MM.1S (cell line): ENCODE measurements at regions not wholly inside any gene's neighbourhood (a gene's known extent, or its start where the extent isn't known, plus 50 kb on each side); places are given as distances from the start of the nearest gene placed in this dataset.

Source experiments
- DNase-seq: peaks from one replicate; pipeline ENCODE4 v3.0.0-alpha.2; 2015
- H2AFZ ChIP-seq: fragments of 300-600 bp; sonication (generic); 2 replicates; pipeline ENCODE4 v1.6.0; 2016; ENCODE audit warnings: antibody characterized with exemption, low read length
- H3F3A ChIP-seq: fragments of 300-600 bp; sonication (generic); 2 replicates; pipeline ENCODE4 v1.6.1; 2016; ENCODE audit warnings: mild to moderate bottlenecking, antibody characterized with exemption, low read length, moderate library complexity, mixed read lengths; ENCODE audit not compliant: insufficient read depth
- H3K27ac ChIP-seq: fragments of 300-600 bp; sonication (generic); 2 replicates; pipeline ENCODE4 v1.5.1; 2016; ENCODE audit warnings: mild to moderate bottlenecking, low read length
- H3K27me3 ChIP-seq: fragments of 300-600 bp; sonication (generic); replicated peaks from 2 replicates; pipeline ENCODE4 v1.6.0; 2016; ENCODE audit warnings: low read length; ENCODE audit not compliant: insufficient read depth
- H3K36me3 ChIP-seq: fragments of 300-600 bp; sonication (generic); replicated peaks from 2 replicates; pipeline ENCODE4 v1.6.1; 2016; ENCODE audit warnings: mild to moderate bottlenecking, low read length, mixed read lengths; ENCODE audit not compliant: insufficient read depth
- H3K4me1 ChIP-seq: fragments of 300-600 bp; sonication (generic); 2 replicates; pipeline ENCODE4 v1.6.1; 2016; ENCODE audit warnings: low read length, mixed read lengths
- H3K4me2 ChIP-seq: fragments of 300-600 bp; sonication (generic); 2 replicates; pipeline ENCODE4 v1.6.0; 2016; ENCODE audit warnings: low read depth, low read length
- H3K4me3 ChIP-seq: fragments of 300-600 bp; sonication (generic); 2 replicates; pipeline ENCODE4 v1.5.1; 2016; ENCODE audit warnings: low read length, mixed read lengths
- H3K79me2 ChIP-seq: fragments of 300-600 bp; sonication (generic); 2 replicates; pipeline ENCODE4 v1.6.1; 2016; ENCODE audit warnings: mixed run types, low read length, mixed read lengths
- H3K9ac ChIP-seq: fragments of 300-600 bp; sonication (generic); 2 replicates; pipeline ENCODE4 v1.6.1; 2016; ENCODE audit warnings: low read length, mixed read lengths
- H3K9me2 ChIP-seq: fragments of 300-600 bp; sonication (generic); replicated peaks from 2 replicates; pipeline ENCODE4 v1.6.1; 2016; ENCODE audit warnings: mild to moderate bottlenecking, low read length, mixed read lengths; ENCODE audit not compliant: insufficient read depth
- H3K9me3 ChIP-seq: fragments of 300-600 bp; sonication (generic); replicated peaks from 2 replicates; pipeline ENCODE4 v1.6.1; 2016; ENCODE audit warnings: mild to moderate bottlenecking, low read length, mixed read lengths; ENCODE audit not compliant: insufficient read depth
- H4K20me1 ChIP-seq: fragments of 300-600 bp; sonication (generic); 2 replicates; pipeline ENCODE4 v1.6.1; 2016; ENCODE audit warnings: mild to moderate bottlenecking, low read length, moderate library complexity, mixed read lengths; ENCODE audit not compliant: insufficient read depth
- CTCF ChIP-seq: fragments of 300-600 bp; sonication (generic); IDR thresholded peaks from 2 replicates; pipeline ENCODE4 v1.5.1; 2016; ENCODE audit warnings: antibody characterized with exemption, low read length, mixed read lengths
- EZH2 ChIP-seq: fragments of 300-600 bp; sonication (generic); optimal IDR thresholded peaks from 2 replicates; pipeline ENCODE3; 2017; ENCODE audit warnings: low read depth, mild to moderate bottlenecking, antibody characterized with exemption, low read length, mixed read lengths
- EZH2phosphoT487 ChIP-seq: fragments of 300-600 bp; sonication (generic); IDR thresholded peaks from 2 replicates; pipeline ENCODE4 v1.6.1; 2018; ENCODE audit warnings: antibody characterized with exemption, low read length

GRCh38 chr7:156275292-156275691 lies 365.3 kb upstream of the RNF32 start:
- no peaks in the 10 kb centered on the region for H3K9me3 ChIP-seq
- no peaks in the 10 kb centered on the region for H3F3A ChIP-seq
- H3K4me1 ChIP-seq, result no peaks in the 10 kb centered on the region
- H3K4me3 ChIP-seq, result no peak overlapping the region
- no peak for TF ChIP-seq CTCF
- no peak for TF ChIP-seq EZH2phosphoT487
- TF ChIP-seq EZH2, result no peak
- H4K20me1 ChIP-seq, result no peaks in the 10 kb centered on the region
- no peak overlapping the region for H3K27ac ChIP-seq
- no peaks in the 10 kb centered on the region for H3K79me2 ChIP-seq
- H3K36me3 ChIP-seq, result no peaks in the 10 kb centered on the region
- no peak overlapping the region for H3K9ac ChIP-seq
- H2AFZ ChIP-seq, result no peak overlapping the region
- no peaks in the 10 kb centered on the region for H3K9me2 ChIP-seq
- no peak for DNase-seq
- no peaks in the 10 kb centered on the region for H3K27me3 ChIP-seq
- no peak overlapping the region for H3K4me2 ChIP-seq

- no peak for TF ChIP-seq EZH2
- TF ChIP-seq CTCF, result no peak
- no peak for TF ChIP-seq EZH2phosphoT487
- no peak for DNase-seq
- H3F3A ChIP-seq, result no peaks in the 10 kb centered on the region
- H3K4me3 ChIP-seq, result no peak overlapping the region
- no peaks in the 10 kb centered on the region for H3K79me2 ChIP-seq
- H4K20me1 ChIP-seq, result no peaks in the 10 kb centered on the region
- no peaks in the 10 kb centered on the region for H3K9me2 ChIP-seq
- H3K4me1 ChIP-seq, result no peaks in the 10 kb centered on the region
- no peaks in the 10 kb centered on the region for H3K9me3 ChIP-seq
- no peak overlapping the region for H2AFZ ChIP-seq
- no peak overlapping the region for H3K4me2 ChIP-seq
- no peak overlapping the region for H3K27ac ChIP-seq
- H3K9ac ChIP-seq, result no peak overlapping the region
- no peaks in the 10 kb centered on the region for H3K36me3 ChIP-seq
- no peaks in the 10 kb centered on the region for H3K27me3 ChIP-seq
These were observed 366.0 kb upstream of the RNF32 start for GRCh38 chr7:156274557-156274956.

GRCh38 chr7:156261581-156261980 lies 379.0 kb upstream of the RNF32 start:
- Histone ChIP-seq H4K20me1 (no peaks in the 10 kb centered on the region), H3K4me1 (no peaks in the 10 kb centered on the region), H3K4me3 (no peak overlapping the region), H3K79me2 (no peaks in the 10 kb centered on the region), H3K4me2 (no peak overlapping the region), H2AFZ (no peak overlapping the region), H3K27me3 (peaks cover 7% of the 10 kb centered on the region; the same call in 1 of the 2 replicates), H3K9me2 (0 out of 2 replicates have a peak, but pooled peaks cover 2% of the 10 kb centered on the region), H3K9ac (no peak overlapping the region), H3K9me3 (no peaks in the 10 kb centered on the region), H3K36me3 (no peaks in the 10 kb centered on the region), H3F3A (no peaks in the 10 kb centered on the region), H3K27ac (no peak overlapping the region)
- TF ChIP-seq EZH2phosphoT487 (no peak), CTCF (no peak), EZH2 (no peak)
- DNase-seq, result no peak
